GM12873 (cell line): ENCODE measurements at regions not wholly inside any gene's neighbourhood (a gene's known extent, or its start where the extent isn't known, plus 50 kb on each side); places are given as distances from the start of the nearest gene placed in this dataset.

Source experiments
- CTCF ChIP-seq: IDR thresholded peaks from 2 replicates; pipeline ENCODE4 v1.5.1; 2012; ENCODE audit warnings: low read depth, mild to moderate bottlenecking, moderate library complexity, low read length, control low read depth; ENCODE audit not compliant: insufficient read depth; ENCODE audit errors: missing control alignments

DNA sequence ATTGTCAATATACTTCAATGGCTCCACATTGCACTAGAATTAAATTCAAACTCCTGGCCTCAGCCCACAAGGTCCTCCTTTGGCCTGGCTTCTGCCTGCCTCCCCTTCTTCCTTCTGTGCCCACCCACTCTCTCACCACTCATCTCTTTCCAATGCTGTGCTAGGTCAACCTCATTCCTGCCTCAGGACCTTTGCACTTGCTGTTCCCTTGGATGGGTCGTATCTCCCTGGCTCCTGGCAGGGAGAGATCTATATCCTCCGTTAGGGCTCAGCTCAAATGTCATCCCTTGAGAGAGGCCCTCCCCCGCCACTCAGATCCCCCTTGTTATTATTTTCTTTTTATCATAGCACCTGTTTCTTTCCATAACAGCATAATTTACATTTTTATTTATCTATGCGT is 79.9 kb upstream of the LHX5 start:
- TF ChIP-seq CTCF, result no peak

GRCh38 chr12:113548467-113548866 is 76.8 kb upstream of the LHX5 start:
- no peak for TF ChIP-seq CTCF

GRCh38 chr12:113546916-113547863 is 75.5 kb upstream of the LHX5 start:
- TF ChIP-seq CTCF, result no peak

- TF ChIP-seq CTCF, result no peak
Measured at GRCh38 chr12:113537751-113538087, 66.0 kb upstream of the LHX5 start.

- no peak for TF ChIP-seq CTCF
Measured at GRCh38 chr12:113537046-113537750, 65.5 kb upstream of the LHX5 start.

DNA sequence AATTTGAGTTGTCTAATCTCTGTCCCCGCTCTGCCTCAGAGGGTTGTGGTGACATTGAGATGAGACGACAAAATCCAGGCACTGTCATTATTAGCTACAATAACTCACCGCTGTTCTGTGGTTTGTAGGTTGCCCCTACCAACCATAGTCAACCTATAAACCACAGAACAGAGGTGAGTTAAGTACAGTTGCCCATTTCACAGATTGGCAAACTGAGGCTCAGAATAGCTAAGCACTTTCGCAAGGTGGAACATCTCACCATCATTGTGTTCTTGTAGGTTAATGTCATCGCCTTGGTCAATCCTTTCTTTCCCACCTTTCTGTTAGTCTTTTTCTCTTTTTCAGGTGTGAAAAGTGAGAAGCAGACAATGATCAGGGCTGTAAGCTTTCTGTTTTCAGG is 63.4 kb upstream of the LHX5 start:
- TF ChIP-seq CTCF, result no peak

DNA sequence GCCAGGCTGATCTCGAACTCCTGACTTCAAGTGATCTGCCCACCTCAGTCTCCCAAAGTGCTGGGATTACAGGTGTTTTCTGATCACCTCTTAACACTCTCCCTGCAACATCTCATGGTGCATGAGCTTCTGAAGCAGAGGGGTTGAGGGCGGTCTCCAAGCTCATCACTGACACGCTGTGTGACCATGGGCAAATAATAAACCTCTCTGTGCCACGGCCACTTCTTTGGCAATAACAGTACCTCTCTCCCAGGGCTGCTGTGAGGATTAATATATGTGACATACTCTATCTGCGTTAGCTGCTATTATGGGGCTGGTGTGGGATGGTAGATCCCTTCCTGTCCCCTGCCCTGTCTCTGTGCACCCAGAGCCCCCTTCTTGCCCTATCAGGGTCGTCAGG is 62.9 kb upstream of the LHX5 start:
- no peak for TF ChIP-seq CTCF
